ENCODE measurements at regions not wholly inside any gene's neighbourhood (a gene's known extent, or its start where the extent isn't known, plus 50 kb on each side); places are given as distances from the start of the nearest gene placed in this dataset.
"Not testable (repeated sequence)": the region's sequence is repeated elsewhere in the genome, so short reads cannot be mapped to it uniquely, and the experiment has no call there.

- Histone ChIP-seq H3K4me3 (ENCODE audit: low read depth, low read length) (no peak overlapping the region), H3K36me3 (ENCODE audit: control insufficient read depth, insufficient read depth, low read length) (no peaks in the 10 kb centered on the region), H3K27me3 (ENCODE audit: control insufficient read depth, insufficient read depth, low read length) (no peaks in the 10 kb centered on the region)
- ChIA-PET CTCF (interaction anchor here (1.3 to 2.5 kb wide), 2 partner anchors 9 to 961 kb away, joined by 4 to 6 read pairs; no protein-coding TSS in a partner anchor), POLR2A (no interaction called here)
- no peak for DNase-seq (ENCODE audit: low read depth)
- TF ChIP-seq CTCF (IDR thresholded peaks at IDR 0.05; ENCODE audit: insufficient read depth, low read depth, low read length), result no peak
Measured at GRCh38 chr9:135410831-135411473, 68.6 kb upstream of the PPP1R26 start.

- DNase-seq (ENCODE audit: low read depth); H3K36me3 ChIP-seq (ENCODE audit: control insufficient read depth, insufficient read depth, low read length); H3K4me3 ChIP-seq (ENCODE audit: low read depth, low read length); H3K27me3 ChIP-seq (ENCODE audit: control insufficient read depth, insufficient read depth, low read length); POLR2A ChIA-PET: not testable (repeated sequence)
- CTCF ChIA-PET, result interaction anchor here (1.1 to 3.3 kb wide), 4 partner anchors 10 to 635 kb away, joined by 3 to 33 read pairs (median 10); no protein-coding TSS in a partner anchor
Measured at GRCh38 chr9:135411605-135412004, 68.0 kb upstream of the PPP1R26 start.

GRCh38 chr9:135412315-135413085, 67.1 kb upstream of the PPP1R26 start:
- POLR2A ChIA-PET; DNase-seq (ENCODE audit: low read depth); H3K36me3 ChIP-seq (ENCODE audit: control insufficient read depth, insufficient read depth, low read length); H3K27me3 ChIP-seq (ENCODE audit: control insufficient read depth, insufficient read depth, low read length); H3K4me3 ChIP-seq (ENCODE audit: low read depth, low read length): not testable (repeated sequence)
- peak; percentile 85 for TF ChIP-seq CTCF (IDR thresholded peaks at IDR 0.05; ENCODE audit: insufficient read depth, low read depth, low read length)
- CTCF ChIA-PET, result interaction anchor here (0.8 to 3.3 kb wide), 13 partner anchors 8 to 970 kb away, joined by 3 to 33 read pairs (median 4); no protein-coding TSS in a partner anchor

GRCh38 chr9:135413086-135413375, 66.6 kb upstream of the PPP1R26 start:
- POLR2A ChIA-PET, result no interaction called here
- Histone ChIP-seq H3K27me3 (ENCODE audit: control insufficient read depth, insufficient read depth, low read length) (no peaks in the 10 kb centered on the region; the same call in 1 of the 2 replicates), H3K4me3 (ENCODE audit: low read depth, low read length) (no peak overlapping the region), H3K36me3 (ENCODE audit: control insufficient read depth, insufficient read depth, low read length) (no peaks in the 10 kb centered on the region)
- DNase-seq (ENCODE audit: low read depth), result no peak
- CTCF ChIA-PET, result interaction anchor here (0.8 to 3.3 kb wide), 12 partner anchors 9 to 971 kb away, joined by 3 to 33 read pairs (median 5); no protein-coding TSS in a partner anchor
- no peak for TF ChIP-seq CTCF (IDR thresholded peaks at IDR 0.05; ENCODE audit: insufficient read depth, low read depth, low read length)

GRCh38 chr9:135413461-135413860, 66.1 kb upstream of the PPP1R26 start:
- no peak for TF ChIP-seq CTCF (IDR thresholded peaks at IDR 0.05; ENCODE audit: insufficient read depth, low read depth, low read length)
- H3K27me3 ChIP-seq (ENCODE audit: control insufficient read depth, insufficient read depth, low read length), result no peaks in the 10 kb centered on the region; the same call in 1 of the 2 replicates
- POLR2A ChIA-PET, result no interaction called here
- H3K36me3 ChIP-seq (ENCODE audit: control insufficient read depth, insufficient read depth, low read length), result no peaks in the 10 kb centered on the region
- H3K4me3 ChIP-seq (ENCODE audit: low read depth, low read length), result no peak overlapping the region
- CTCF ChIA-PET, result interaction anchor here (0.8 to 3.3 kb wide), 10 partner anchors 9 to 964 kb away, joined by 3 to 33 read pairs (median 7); no protein-coding TSS in a partner anchor
- no peak for DNase-seq (ENCODE audit: low read depth)
